H9 (cell line): ENCODE measurements at regions not wholly inside any gene's neighbourhood (a gene's known extent, or its start where the extent isn't known, plus 50 kb on each side); places are given as distances from the start of the nearest gene placed in this dataset.
A peak's percentile ranks its signal among the peaks of the same experiment; 100 is the strongest.

Source experiments
- DNase-seq: peaks from one replicate; pipeline ENCODE4 v3.0.0-alpha.2; 2017
- H2AFZ ChIP-seq: one replicate; pipeline ENCODE4 v1.6.1; 2013; ENCODE audit warnings: mild to moderate bottlenecking, low read length, control low read depth, moderate library complexity
- H2AK5ac ChIP-seq: 2 replicates; pipeline ENCODE4 v1.6.1; 2013; ENCODE audit warnings: low read length, control low read depth, mixed read lengths; ENCODE audit not compliant: insufficient read length
- H2BK120ac ChIP-seq: one replicate; pipeline ENCODE4 v1.6.1; 2013; ENCODE audit warnings: low read depth, mild to moderate bottlenecking, low read length, control low read depth, inconsistent platforms; ENCODE audit not compliant: poor library complexity, severe bottlenecking
- H2BK12ac ChIP-seq: 2 replicates; pipeline ENCODE4 v1.6.1; 2013; ENCODE audit warnings: low read length, control low read depth, mixed read lengths, low read depth; ENCODE audit not compliant: insufficient read length
- H2BK15ac ChIP-seq: 2 replicates; pipeline ENCODE4 v1.6.1; 2013; ENCODE audit warnings: low read depth, low read length, control low read depth
- H2BK20ac ChIP-seq: one replicate; pipeline ENCODE4 v1.6.1; 2013; ENCODE audit warnings: low read depth, mild to moderate bottlenecking, low read length, control low read depth, inconsistent platforms; ENCODE audit not compliant: poor library complexity, severe bottlenecking
- H2BK5ac ChIP-seq: 2 replicates; pipeline ENCODE4 v1.6.1; 2013; ENCODE audit warnings: low read length, control low read depth, mixed read lengths; ENCODE audit not compliant: insufficient read length
- H3K14ac ChIP-seq: 2 replicates; pipeline ENCODE4 v1.6.1; 2013; ENCODE audit warnings: low read length, control low read depth; ENCODE audit not compliant: insufficient read depth
- H3K18ac ChIP-seq: 2 replicates; pipeline ENCODE4 v1.6.1; 2013; ENCODE audit warnings: low read depth, mild to moderate bottlenecking, mixed read lengths, low read length, control low read depth; ENCODE audit not compliant: insufficient read length
- H3K23ac ChIP-seq: 2 replicates; pipeline ENCODE4 v1.6.1; 2013; ENCODE audit warnings: low read length, control low read depth, mixed read lengths, low read depth; ENCODE audit not compliant: insufficient read length
- H3K23me2 ChIP-seq: 2 replicates; pipeline ENCODE4 v1.6.1; 2013; ENCODE audit warnings: low read depth, mild to moderate bottlenecking, mixed read lengths, low read length, control low read depth; ENCODE audit not compliant: insufficient read length, poor library complexity, severe bottlenecking
- H3K27ac ChIP-seq: 2 replicates; pipeline ENCODE4 v1.5.1; 2013; ENCODE audit warnings: low read length, control low read depth, mixed read lengths, low read depth; ENCODE audit not compliant: insufficient read length
- H3K27me3 ChIP-seq: 2 replicates; pipeline ENCODE4 v1.6.1; 2013; ENCODE audit warnings: low read length, control low read depth, inconsistent platforms; ENCODE audit not compliant: insufficient read depth
- H3K4ac ChIP-seq: 2 replicates; pipeline ENCODE4 v1.6.1; 2013; ENCODE audit warnings: low read depth, mild to moderate bottlenecking, control low read depth, inconsistent platforms, low read length, moderate library complexity
- H3K4me1 ChIP-seq: 2 replicates; pipeline ENCODE4 v1.6.1; 2013; ENCODE audit warnings: low read length, control low read depth, inconsistent platforms; ENCODE audit not compliant: insufficient read depth
- H3K4me2 ChIP-seq: 2 replicates; pipeline ENCODE4 v1.6.1; 2013; ENCODE audit warnings: low read length, control low read depth, mixed read lengths; ENCODE audit not compliant: insufficient read length, insufficient read depth
- H3K56ac ChIP-seq: 2 replicates; pipeline ENCODE4 v1.6.1; 2013; ENCODE audit warnings: low read depth, mild to moderate bottlenecking, mixed read lengths, low read length, control low read depth; ENCODE audit not compliant: insufficient read length
- H3K79me1 ChIP-seq: 2 replicates; pipeline ENCODE4 v1.6.1; 2013; ENCODE audit warnings: low read depth, mild to moderate bottlenecking, moderate library complexity, low read length, control low read depth, inconsistent platforms; ENCODE audit not compliant: insufficient read depth, poor library complexity, severe bottlenecking
- H3K79me2 ChIP-seq: 2 replicates; pipeline ENCODE4 v1.6.1; 2013; ENCODE audit warnings: low read length, control low read depth, inconsistent platforms; ENCODE audit not compliant: insufficient read depth
- H3K9ac ChIP-seq: 2 replicates; pipeline ENCODE4 v1.6.1; 2013; ENCODE audit warnings: low read length, control low read depth, mixed read lengths; ENCODE audit not compliant: insufficient read length; ENCODE audit errors: extremely low read depth
- H3K9me3 ChIP-seq: one replicate; pipeline ENCODE4 v1.6.1; 2013; ENCODE audit warnings: low read depth, low read length, inconsistent platforms; ENCODE audit not compliant: control insufficient read depth
- H3T11ph ChIP-seq: one replicate; pipeline ENCODE4 v1.6.1; 2013; ENCODE audit warnings: mild to moderate bottlenecking, low read length, control low read depth, inconsistent platforms
- H4K20me1 ChIP-seq: one replicate; pipeline ENCODE4 v1.6.1; 2013; ENCODE audit not compliant: control insufficient read depth, insufficient read length, insufficient read depth
- H4K5ac ChIP-seq: 2 replicates; pipeline ENCODE4 v1.6.1; 2013; ENCODE audit warnings: low read depth, mild to moderate bottlenecking, mixed read lengths, low read length, control low read depth; ENCODE audit not compliant: insufficient read length
- H4K8ac ChIP-seq: replicated peaks from 2 replicates; pipeline ENCODE4 v1.6.1; 2013; ENCODE audit warnings: low read length, control low read depth, mixed read lengths, low read depth; ENCODE audit not compliant: insufficient read length
- H4K91ac ChIP-seq: 2 replicates; pipeline ENCODE4 v1.6.1; 2013; ENCODE audit warnings: low read depth, mild to moderate bottlenecking, moderate library complexity, mixed read lengths, low read length, control low read depth; ENCODE audit not compliant: insufficient read length
- H3K27ac Mint-ChIP-seq, 3 experiments: 2 replicates in 2 of 3; 3 replicates in 1 of 3; pipeline ENCODE4 v1.8.0; 2020 to 2021; ENCODE audit warnings: mixed read lengths in 3 of 3, mild to moderate bottlenecking in 1 of 3, moderate library complexity in 1 of 3
- H3K27me3 Mint-ChIP-seq: 2 replicates; pipeline ENCODE4 v1.8.0; 2021; ENCODE audit warnings: low read depth, mild to moderate bottlenecking, moderate library complexity, mixed read lengths
- H3K36me3 Mint-ChIP-seq, 3 experiments: 2 replicates in 2 of 3; 3 replicates in 1 of 3; pipeline ENCODE4 v1.8.0; 2020 to 2021; ENCODE audit warnings: low read depth in 3 of 3, mixed read lengths in 3 of 3; ENCODE audit not compliant: insufficient read depth in 1 of 3
- H3K4me1 Mint-ChIP-seq, 2 experiments: 2 replicates each; pipeline ENCODE4 v1.8.0; 2020; ENCODE audit warnings: mixed read lengths in 2 of 2
- H3K4me3 Mint-ChIP-seq, 2 experiments: 2 replicates in 1 of 2; 3 replicates in 1 of 2; pipeline ENCODE4 v1.8.0; 2020 to 2021; ENCODE audit warnings: mild to moderate bottlenecking in 2 of 2, mixed read lengths in 2 of 2, moderate library complexity in 1 of 2
- H3K9me3 Mint-ChIP-seq, 2 experiments: 2 replicates in 1 of 2; 3 replicates in 1 of 2; pipeline ENCODE4 v1.8.0; 2020; ENCODE audit warnings: mild to moderate bottlenecking in 2 of 2, mixed read lengths in 2 of 2, moderate library complexity in 1 of 2
- CTCF ChIP-seq: fragments of 200-600 bp; sonication (generic); conservative IDR thresholded peaks from 3 replicates; pipeline ENCODE4 v1.8.0; 2021; ENCODE audit warnings: antibody characterized with exemption, mild to moderate bottlenecking
- WGBS: extraction: QIAGEN DNeasy Blood & Tissue Kit; methylation state at CpG from one replicate; pipeline ENCODE4 v1.1.7; 2013; ENCODE audit warnings: missing lambda C conversion rate, low lambda C conversion rate, mixed read lengths; ENCODE audit not compliant: insufficient read length; ENCODE audit errors: extremely low coverage; 5-methylcytosine and 5-hydroxymethylcytosine counted together

GRCh38 chr3:5707794-5708193 is 520.3 kb downstream of the EDEM1 start:
- Histone ChIP-seq H3T11ph (no peak overlapping the region), H3K27me3 (no peaks in the 10 kb centered on the region), H2AFZ (no peak overlapping the region), H4K20me1 (no peaks in the 10 kb centered on the region), H3K79me2 (no peaks in the 10 kb centered on the region), H4K91ac (no peak overlapping the region), H3K56ac (no peak overlapping the region), H3K79me1 (no peaks in the 10 kb centered on the region), H4K8ac (no peak overlapping the region), H3K4me1 (no peaks in the 10 kb centered on the region; the same call in 1 of the 2 replicates), H3K18ac (no peak overlapping the region), H2BK5ac (no peak overlapping the region), H3K4ac (no peak overlapping the region), H2BK20ac (no peak overlapping the region), H4K5ac (no peak overlapping the region), H3K23ac (no peak overlapping the region), H3K23me2 (no peaks in the 10 kb centered on the region), H3K4me2 (no peak overlapping the region), H3K14ac (no peak overlapping the region), H3K9ac (no peak overlapping the region), H2AK5ac (no peak overlapping the region), H3K9me3 (no peaks in the 10 kb centered on the region), H2BK15ac (no peak overlapping the region), H2BK12ac (no peak overlapping the region), H3K27ac (no peak overlapping the region), H2BK120ac (no peak overlapping the region)
- H3K36me3 Mint-ChIP-seq = peaks cover 9 to 15% (median 12%) of the 10 kb centered on the region in 3 experiments
- peaks cover 21% of the 10 kb centered on the region in 2 experiments for H3K9me3 Mint-ChIP-seq
- no peak for DNase-seq
- H3K27ac Mint-ChIP-seq = peak overlapping the region in 1 of 3 experiments; percentile 72; a peak in 2 of 7 replicates
- no peak for TF ChIP-seq CTCF
- no peak overlapping the region for H3K4me3 Mint-ChIP-seq
- peaks cover 22 to 23% of the 10 kb centered on the region in 2 experiments for H3K4me1 Mint-ChIP-seq
- WGBS = no CpG with 5 or more reads among the region's 2 CpGs
- no peaks in the 10 kb centered on the region; the same call in 1 of the 2 replicates for H3K27me3 Mint-ChIP-seq
